GM12878 (cell line): ENCODE measurements at regions not wholly inside any gene's neighbourhood (a gene's known extent, or its start where the extent isn't known, plus 50 kb on each side); places are given as distances from the start of the nearest gene placed in this dataset.

Source experiments
- ATAC-seq: fragments of 200-7000 bp; cut with Tn5 transposase; 3 replicates; pipeline ENCODE4 v1.9.1; 2020; ENCODE audit warnings: mild to moderate bottlenecking, moderate library complexity
- BruUV-seq: library from RNA; stranded (reverse); fragments of 400-500 nt; replicated peaks from 2 replicates; lab custom pipeline; 2021; lab: Mats Ljungman, UMichigan
- CTCF ChIA-PET: fragments of 300-600 bp; sonication (Branson Sonifier 250); formaldehyde crosslinking; extraction: SDS; loops from one replicate; lab custom pipeline; 2021; ENCODE audit warnings: inconsistent platforms; lab: Yijun Ruan, JAX
- POLR2A ChIA-PET: fragments of 350-600 bp; formaldehyde crosslinking; extraction: SDS; loops from one replicate; lab custom pipeline; 2021; ENCODE audit warnings: inconsistent platforms; lab: Charles Lee
- RAD21 ChIA-PET: fragments of 300-600 bp; sonication (Branson Sonifier 250); formaldehyde crosslinking; loops from one replicate; lab custom pipeline; 2023; ENCODE audit warnings: antibody characterized with exemption; ENCODE audit not compliant: unreplicated experiment; lab: Charles Lee
- SMC1A ChIA-PET: fragments of 300-600 bp; sonication (Branson Sonifier 250); formaldehyde crosslinking; loops from one replicate; lab custom pipeline; 2023; ENCODE audit not compliant: unreplicated experiment, uncharacterized antibody; lab: Charles Lee
- DNase-seq: peaks from one replicate; pipeline ENCODE4 v3.0.0-alpha.2; 2011; ENCODE audit warnings: low read depth, low spot score
- FAIRE-seq: peaks from 3 replicates; lab custom pipeline; 2011; peaks lifted over from hg19 to GRCh38; lab: Jason Lieb, UNC
- H2AFZ ChIP-seq: 2 replicates; pipeline ENCODE4 v1.6.0; 2011; ENCODE audit warnings: low read depth, low read length, control low read depth; ENCODE audit not compliant: control insufficient read depth
- H3K27ac ChIP-seq: 2 replicates; pipeline ENCODE4 v1.5.1; 2011; ENCODE audit warnings: control low read depth; ENCODE audit not compliant: control insufficient read depth, insufficient read depth
- H3K27me3 ChIP-seq, 2 experiments: replicated peaks in 1 of 2; 2 replicates each; pipeline versions ENCODE4 v1.6.0 to v1.6.1; 2011; ENCODE audit warnings: low read length in 1 of 2; ENCODE audit not compliant: control insufficient read depth in 2 of 2, insufficient read depth in 2 of 2
- H3K36me3 ChIP-seq, 2 experiments: 2 replicates each; pipeline ENCODE4 v1.5.1; 2011; ENCODE audit warnings: low read length in 1 of 2; ENCODE audit not compliant: control insufficient read depth in 2 of 2, insufficient read depth in 2 of 2
- H3K4me1 ChIP-seq: 2 replicates; pipeline ENCODE4 v1.6.1; 2011; ENCODE audit warnings: mild to moderate bottlenecking, low read length, moderate library complexity, mixed read lengths; ENCODE audit not compliant: control insufficient read depth, insufficient read depth
- H3K4me2 ChIP-seq: 2 replicates; pipeline ENCODE4 v1.6.0; 2011; ENCODE audit warnings: control low read depth; ENCODE audit not compliant: control insufficient read depth, insufficient read depth
- H3K4me3 ChIP-seq: fragments of 200-600 bp; sonication (generic); 2 replicates; pipeline ENCODE4 v1.5.1; 2016
- H3K79me2 ChIP-seq: 2 replicates; pipeline ENCODE4 v1.6.0; 2011; ENCODE audit warnings: low read length; ENCODE audit not compliant: control insufficient read depth, insufficient read depth
- H3K9ac ChIP-seq: 2 replicates; pipeline ENCODE4 v1.8.0; 2011; ENCODE audit warnings: low read length, control low read depth, mixed read lengths; ENCODE audit not compliant: control insufficient read depth, insufficient read depth
- H3K9me3 ChIP-seq: replicated peaks from 3 replicates; pipeline ENCODE4 v1.5.1; 2011; ENCODE audit warnings: mild to moderate bottlenecking, low read length; ENCODE audit not compliant: control insufficient read depth, insufficient read depth
- H4K20me1 ChIP-seq: 2 replicates; pipeline ENCODE4 v1.6.0; 2011; ENCODE audit not compliant: control insufficient read depth, insufficient read depth
- BRCA1 ChIP-seq: IDR thresholded peaks from 2 replicates; pipeline ENCODE4 v1.6.1; 2011; ENCODE audit warnings: low read depth, low read length, improper control_type of control experiment
- CEBPB ChIP-seq, 2 experiments: fragments of 150-350 bp in 1 of 2; IDR thresholded peaks; 2 replicates each; pipeline ENCODE4 v1.6.1; 2012 to 2014; ENCODE audit warnings: low read depth in 2 of 2, low read length in 2 of 2, borderline replicate concordance in 1 of 2, inconsistent platforms in 1 of 2
- ETV6 ChIP-seq, 2 experiments: fragments of 450-650 bp in 1 of 2; IDR thresholded peaks in 1 of 2; conservative IDR thresholded peaks in 1 of 2; 2 replicates each; pipeline ENCODE4 v1.6.1; 2014; ENCODE audit warnings: antibody characterized with exemption in 1 of 2, borderline replicate concordance in 1 of 2, low read depth in 1 of 2, mild to moderate bottlenecking in 1 of 2, moderate library complexity in 1 of 2
- GABPA ChIP-seq: IDR thresholded peaks from 2 replicates; pipeline ENCODE4 v1.6.1; 2014; ENCODE audit warnings: antibody characterized with exemption, low read depth, mild to moderate bottlenecking, inconsistent platforms
- NFIC ChIP-seq: IDR thresholded peaks from 2 replicates; pipeline ENCODE4 v1.6.1; 2012; ENCODE audit warnings: low read depth, mild to moderate bottlenecking, inconsistent platforms, low read length, moderate library complexity
- NFYA ChIP-seq: IDR thresholded peaks from 2 replicates; pipeline ENCODE4 v1.6.1; 2011; ENCODE audit warnings: low read depth, mild to moderate bottlenecking, low read length, improper control_type of control experiment, borderline replicate concordance
- RUNX3 ChIP-seq: IDR thresholded peaks from 2 replicates; pipeline ENCODE4 v1.6.1; 2012; ENCODE audit warnings: low read length, inconsistent platforms
- STAT3 ChIP-seq: IDR thresholded peaks from 2 replicates; pipeline ENCODE4 v1.6.1; 2011; ENCODE audit warnings: low read depth, low read length, improper control_type of control experiment
- SUZ12 ChIP-seq: fragments of 200-600 bp; sonication (generic); IDR thresholded peaks from one replicate; pipeline ENCODE4 v1.6.1; 2018; ENCODE audit warnings: antibody characterized with exemption, mild to moderate bottlenecking; ENCODE audit not compliant: unreplicated experiment
- TBL1XR1 ChIP-seq: IDR thresholded peaks from 2 replicates; pipeline ENCODE4 v1.6.1; 2012; ENCODE audit warnings: low read depth, low read length, improper control_type of control experiment
- ZNF207 ChIP-seq: fragments of 450-650 bp; IDR thresholded peaks from 2 replicates; pipeline ENCODE4 v1.6.1; 2014; ENCODE audit warnings: antibody characterized with exemption, mild to moderate bottlenecking, borderline replicate concordance
- ZNF622 ChIP-seq: fragments of 450-650 bp; IDR thresholded peaks from 2 replicates; pipeline ENCODE4 v1.6.1; 2017; ENCODE audit warnings: mild to moderate bottlenecking, inconsistent platforms
- WGBS: methylation state at CpG from one replicate; pipeline ENCODE4 v1.1.6; 2016; ENCODE audit warnings: low lambda C conversion rate; ENCODE audit not compliant: insufficient replicate concordance, insufficient coverage; ENCODE audit errors: missing lambda C conversion rate; 5-methylcytosine and 5-hydroxymethylcytosine counted together
- in situ Hi-C: fragments of 300-500 bp; cut with MboI; formaldehyde crosslinking; loops from 9 replicates; pipeline ENCODE4 v1.14.3; 2018; ENCODE audit warnings: mixed read lengths
- intact Hi-C: fragments of 100-400 bp; cut with micrococcal nuclease; formaldehyde crosslinking; loops from one replicate; pipeline ENCODE4 v1.14.2; 2022; ENCODE audit not compliant: unreplicated experiment

- H3K4me3 ChIP-seq, result no peak overlapping the region
- H3K4me1 ChIP-seq, result no peaks in the 10 kb centered on the region
- in situ Hi-C loops, result no loop called here
- H2AFZ ChIP-seq, result no peak overlapping the region
- TF ChIP-seq CEBPB (IDR thresholded peaks at IDR 0.05; ENCODE audit: borderline replicate concordance in 1 of 2, low read depth in 2 of 2, low read length in 2 of 2) (no peak), RUNX3 (no peak)
- CTCF ChIA-PET, result no interaction called here
- H3K4me2 ChIP-seq, result no peak overlapping the region
- intact Hi-C loops, result no loop called here
- no peak overlapping the region for H3K27ac ChIP-seq
- no peaks in the 10 kb centered on the region for H4K20me1 ChIP-seq
- under 1% methylated on average over 4 of the region's 4 CpGs for WGBS
- BruUV-seq, result no TSS peak
- H3K79me2 ChIP-seq, result no peaks in the 10 kb centered on the region
- no peaks in the 10 kb centered on the region for H3K36me3 ChIP-seq
- ATAC-seq, result no peak
- H3K9me3 ChIP-seq, result no peaks in the 10 kb centered on the region
- RAD21 ChIA-PET, result no interaction called here
- POLR2A ChIA-PET, result no interaction called here
- H3K9ac ChIP-seq, result no peak overlapping the region
- no peak for DNase-seq
- SMC1A ChIA-PET, result no interaction called here
- no peak for FAIRE-seq
- no peaks in the 10 kb centered on the region for H3K27me3 ChIP-seq
These were observed 1360.4 kb downstream of the BRINP3 start for GRCh38 chr1:189117072-189117770.

- DNase-seq (no peak), FAIRE-seq (no peak), ATAC-seq (no peak)
- no peaks in the 10 kb centered on the region for H3K36me3 ChIP-seq
- H3K4me1 ChIP-seq, result no peaks in the 10 kb centered on the region
- SMC1A ChIA-PET, result no interaction called here
- WGBS, result 13% methylated on average over 2 of the region's 2 CpGs
- intact Hi-C loops, result no loop called here
- CTCF ChIA-PET, result no interaction called here
- no peak overlapping the region for H3K4me2 ChIP-seq
- no peak overlapping the region for H3K27ac ChIP-seq
- no peaks in the 10 kb centered on the region for H3K27me3 ChIP-seq
- no TSS peak for BruUV-seq
- H3K79me2 ChIP-seq, result no peaks in the 10 kb centered on the region
- H3K9me3 ChIP-seq, result no peaks in the 10 kb centered on the region; the same call in 2 of the 3 replicates
- no peak overlapping the region for H3K9ac ChIP-seq
- no peak overlapping the region for H2AFZ ChIP-seq
- TF ChIP-seq ZNF207 (no peak), BRCA1 (no peak), ZNF622 (no peak), SUZ12 (no peak), NFIC (no peak), TBL1XR1 (no peak), ETV6 (conservative IDR thresholded peaks at IDR 0.05 in 1 of 2, IDR thresholded peaks at IDR 0.05 in 1 of 2; ENCODE audit: borderline replicate concordance in 1 of 2, low read depth in 1 of 2) (no peak), STAT3 (no peak), NFYA (no peak), GABPA (no peak)
- TF ChIP-seq, all 136 proteins: peak for 0
- Histone ChIP-seq H3K4me3 (no peak overlapping the region), H4K20me1 (no peaks in the 10 kb centered on the region)
- ChIA-PET POLR2A (no interaction called here), RAD21 (no interaction called here)
- in situ Hi-C loops, result no loop called here
These were observed 1355.7 kb downstream of the BRINP3 start for GRCh38 chr1:189121941-189122340.
